ENCODE measurements at regions not wholly inside any gene's neighbourhood (a gene's known extent, or its start where the extent isn't known, plus 50 kb on each side); places are given as distances from the start of the nearest gene placed in this dataset.

- H3K4me3 Mint-ChIP-seq = no peak overlapping the region
- no peak overlapping the region for H3K27ac Mint-ChIP-seq
- H3K4me1 Mint-ChIP-seq = no peaks in the 10 kb centered on the region
- Histone ChIP-seq H3K9me3 (replicated peaks in 1 of 2; ENCODE audit: control insufficient read depth in 1 of 2, insufficient read depth in 1 of 2, low read length in 2 of 2) (peaks cover 0 to 7% of the 10 kb centered on the region in 2 donors), H3K4me2 (replicated peaks; ENCODE audit: extremely low read depth, low read length, poor library complexity, severe bottlenecking) (no peak overlapping the region), H3K4me3 (replicated peaks in 1 of 3; ENCODE audit: low read depth in 2 of 3, low read length in 3 of 3) (no peak overlapping the region), H3K27ac (ENCODE audit: low read depth in 1 of 2, low read length in 2 of 2) (no peak overlapping the region), H3K27me3 (ENCODE audit: control insufficient read depth in 2 of 2, insufficient read depth in 2 of 2, low read length in 2 of 2) (no peaks in the 10 kb centered on the region), H3K4me1 (ENCODE audit: control insufficient read depth in 1 of 2, insufficient read depth in 2 of 2, low read length in 2 of 2) (no peaks in the 10 kb centered on the region), H2AFZ (ENCODE audit: insufficient read depth, low read depth, low read length, poor library complexity, severe bottlenecking) (no peak overlapping the region), H3K36me3 (replicated peaks in 1 of 2; ENCODE audit: control insufficient read depth in 1 of 2, insufficient read depth in 2 of 2, low read length in 2 of 2) (no peaks in the 10 kb centered on the region), H3K79me2 (ENCODE audit: insufficient read depth, low read length) (no peaks in the 10 kb centered on the region), H4K20me1 (ENCODE audit: insufficient read depth, low read length) (no peaks in the 10 kb centered on the region), H3K9ac (ENCODE audit: insufficient read depth, low read length, poor library complexity, severe bottlenecking) (no peak overlapping the region)
- DNase-seq = no peak
- no peaks in the 10 kb centered on the region for H3K36me3 Mint-ChIP-seq
- intact Hi-C loops (cut with micrococcal nuclease) = no loop called here
- TF ChIP-seq CTCF (IDR thresholded peaks at IDR 0.05) = no peak
- peaks cover 0 to 1% (median 1%) of the 10 kb centered on the region in 3 donors for H3K27me3 Mint-ChIP-seq (ENCODE audit: low read depth in 3 of 3)
- H3K9me3 Mint-ChIP-seq = peaks cover 2 to 6% (median 3%) of the 10 kb centered on the region in 7 donors
These were observed 904.9 kb upstream of the AGA start for GRCh38 chr4:178347111-178347510.

GRCh38 chr4:178349601-178350000 is 907.4 kb upstream of the AGA start:
- Histone ChIP-seq H3K27ac (ENCODE audit: low read depth in 1 of 2, low read length in 2 of 2) (no peak overlapping the region), H3K4me3 (replicated peaks in 1 of 3; ENCODE audit: low read depth in 2 of 3, low read length in 3 of 3) (no peak overlapping the region), H3K27me3 (ENCODE audit: control insufficient read depth in 2 of 2, insufficient read depth in 2 of 2, low read length in 2 of 2) (no peaks in the 10 kb centered on the region), H3K4me1 (ENCODE audit: control insufficient read depth in 1 of 2, insufficient read depth in 2 of 2, low read length in 2 of 2) (no peaks in the 10 kb centered on the region), H3K4me2 (replicated peaks; ENCODE audit: extremely low read depth, low read length, poor library complexity, severe bottlenecking) (no peak overlapping the region), H2AFZ (ENCODE audit: insufficient read depth, low read depth, low read length, poor library complexity, severe bottlenecking) (no peak overlapping the region), H3K79me2 (ENCODE audit: insufficient read depth, low read length) (no peaks in the 10 kb centered on the region), H3K9ac (ENCODE audit: insufficient read depth, low read length, poor library complexity, severe bottlenecking) (no peak overlapping the region), H3K36me3 (replicated peaks in 1 of 2; ENCODE audit: control insufficient read depth in 1 of 2, insufficient read depth in 2 of 2, low read length in 2 of 2) (no peaks in the 10 kb centered on the region), H4K20me1 (ENCODE audit: insufficient read depth, low read length) (no peaks in the 10 kb centered on the region), H3K9me3 (replicated peaks in 1 of 2; ENCODE audit: control insufficient read depth in 1 of 2, insufficient read depth in 1 of 2, low read length in 2 of 2) (peaks cover 0 to 2% of the 10 kb centered on the region in 2 donors)
- WGBS (ENCODE audit: insufficient coverage) = no CpG with 5 or more reads among the region's 4 CpGs
- intact Hi-C loops (cut with micrococcal nuclease) = no loop called here
- peaks cover 0 to 4% (median 2%) of the 10 kb centered on the region in 7 donors for H3K9me3 Mint-ChIP-seq
- no peak overlapping the region for H3K4me3 Mint-ChIP-seq
- H3K4me1 Mint-ChIP-seq = no peaks in the 10 kb centered on the region
- peaks cover 0 to 1% (median 0%) of the 10 kb centered on the region in 3 donors for H3K27me3 Mint-ChIP-seq (ENCODE audit: low read depth in 3 of 3)
- no peak for DNase-seq
- TF ChIP-seq CTCF (IDR thresholded peaks at IDR 0.05) = no peak
- no peak overlapping the region for H3K27ac Mint-ChIP-seq
- H3K36me3 Mint-ChIP-seq = no peaks in the 10 kb centered on the region

All from CD14-positive monocyte (primary cell).